K562 (cell line): ENCODE measurements at regions not wholly inside any gene's neighbourhood (a gene's known extent, or its start where the extent isn't known, plus 50 kb on each side); places are given as distances from the start of the nearest gene placed in this dataset.

Source experiments
- CREB1 ChIP-seq, 2 experiments: sonication (generic) in 1 of 2; formaldehyde crosslinking in 1 of 2; IDR thresholded peaks; 2 replicates each; pipeline versions ENCODE4 v1.6.1 to v1.8.0; 2012 to 2022; ENCODE audit warnings: inconsistent platforms in 1 of 2, mild to moderate bottlenecking in 1 of 2, missing genetic modification reagents in 1 of 2, moderate library complexity in 1 of 2
- CTBP1 ChIP-seq: fragments of 450-650 bp; IDR thresholded peaks from 2 replicates; pipeline ENCODE4 v1.6.1; 2016; ENCODE audit warnings: borderline replicate concordance
- HEY1 ChIP-seq: fragments of 250-450 bp; sonication (Bioruptor Pico); IDR thresholded peaks from 2 replicates; pipeline ENCODE4 v1.5.0; 2020; ENCODE audit warnings: mild to moderate bottlenecking, moderate library complexity, borderline replicate concordance
- JUN ChIP-seq, 2 experiments: sonication (generic) in 1 of 2; formaldehyde crosslinking in 1 of 2; IDR thresholded peaks; 2 replicates each; pipeline versions ENCODE4 v1.6.1 to v1.8.0; 2012 to 2022; ENCODE audit warnings: borderline replicate concordance in 2 of 2, mild to moderate bottlenecking in 2 of 2, improper control_type of control experiment in 1 of 2, low read depth in 1 of 2, low read length in 1 of 2, missing genetic modification reagents in 1 of 2
- MAFG ChIP-seq: fragments of 450-650 bp; conservative IDR thresholded peaks from 2 replicates; pipeline ENCODE4 v1.6.1; 2016; ENCODE audit warnings: missing genetic modification characterization, missing compliant biosample characterization
- NR2C1 ChIP-seq, 2 experiments: fragments of 450-650 bp; IDR thresholded peaks; 2 replicates each; pipeline ENCODE4 v1.6.1; 2017; ENCODE audit warnings: mild to moderate bottlenecking in 2 of 2, antibody characterized with exemption in 1 of 2, inconsistent platforms in 1 of 2, missing compliant biosample characterization in 1 of 2, missing genetic modification characterization in 1 of 2
- RFX5 ChIP-seq: IDR thresholded peaks from 2 replicates; pipeline ENCODE4 v1.6.1; 2011; ENCODE audit warnings: low read depth, mild to moderate bottlenecking, improper control_type of control experiment, low read length
- SNIP1 ChIP-seq: fragments of 450-650 bp; IDR thresholded peaks from 2 replicates; pipeline ENCODE4 v1.7.1; 2017; ENCODE audit warnings: low read depth, mild to moderate bottlenecking
- SP2 ChIP-seq: IDR thresholded peaks from 2 replicates; pipeline ENCODE4 v1.6.1; 2011; ENCODE audit warnings: mild to moderate bottlenecking, low read depth, low read length, moderate library complexity; ENCODE audit not compliant: poor library complexity, severe bottlenecking; ENCODE audit errors: extremely low read depth
- TFAP4 ChIP-seq: sonication (generic); formaldehyde crosslinking; IDR thresholded peaks from 2 replicates; pipeline ENCODE4 v1.8.0; 2022; ENCODE audit warnings: missing genetic modification reagents, mild to moderate bottlenecking, moderate library complexity, borderline replicate concordance
- ZNF511 ChIP-seq: sonication (generic); formaldehyde crosslinking; IDR thresholded peaks from 2 replicates; pipeline ENCODE4 v1.8.0; 2022; ENCODE audit warnings: mild to moderate bottlenecking, missing genetic modification reagents
- ZNF695 ChIP-seq: fragments of 450-650 bp; formaldehyde crosslinking; IDR thresholded peaks from 2 replicates; pipeline ENCODE4 v1.4.0; 2020; ENCODE audit warnings: mild to moderate bottlenecking, moderate library complexity
- ZNF696 ChIP-seq: fragments of 250-450 bp; sonication (Bioruptor Pico); conservative IDR thresholded peaks from 2 replicates; pipeline ENCODE4 v1.4.0; 2020; ENCODE audit warnings: mild to moderate bottlenecking, moderate library complexity
- ZNF75A ChIP-seq: fragments of 450-650 bp; formaldehyde crosslinking; IDR thresholded peaks from 2 replicates; pipeline ENCODE4 v1.4.0; 2020; ENCODE audit warnings: mild to moderate bottlenecking
- TF ChIP-seq, protein P1 (sequence below), 3 experiments: fragments of 200-800 bp in 1 of 3; fragments of 250-450 bp in 1 of 3; fragments of 450-650 bp in 1 of 3; sonication (Bioruptor Pico) in 1 of 3; sonication (Bioruptor generic) in 1 of 3; formaldehyde crosslinking in 1 of 3; IDR thresholded peaks; 2 replicates each; pipeline versions ENCODE4 v1.6.1 to v1.8.0; 2016 to 2022; ENCODE audit warnings: mild to moderate bottlenecking in 2 of 3, missing genetic modification characterization in 2 of 3, missing compliant biosample characterization in 1 of 3, moderate library complexity in 1 of 3
- TF ChIP-seq, protein P2 (sequence below), 2 experiments: fragments of 450-650 bp in 1 of 2; IDR thresholded peaks; 2 replicates each; pipeline ENCODE4 v1.6.1; 2011 to 2017; ENCODE audit warnings: low read depth in 2 of 2, antibody characterized with exemption in 1 of 2, borderline replicate concordance in 1 of 2, low read length in 1 of 2, mild to moderate bottlenecking in 1 of 2, mixed read lengths in 1 of 2; ENCODE audit not compliant: control insufficient read depth in 1 of 2

DNA sequence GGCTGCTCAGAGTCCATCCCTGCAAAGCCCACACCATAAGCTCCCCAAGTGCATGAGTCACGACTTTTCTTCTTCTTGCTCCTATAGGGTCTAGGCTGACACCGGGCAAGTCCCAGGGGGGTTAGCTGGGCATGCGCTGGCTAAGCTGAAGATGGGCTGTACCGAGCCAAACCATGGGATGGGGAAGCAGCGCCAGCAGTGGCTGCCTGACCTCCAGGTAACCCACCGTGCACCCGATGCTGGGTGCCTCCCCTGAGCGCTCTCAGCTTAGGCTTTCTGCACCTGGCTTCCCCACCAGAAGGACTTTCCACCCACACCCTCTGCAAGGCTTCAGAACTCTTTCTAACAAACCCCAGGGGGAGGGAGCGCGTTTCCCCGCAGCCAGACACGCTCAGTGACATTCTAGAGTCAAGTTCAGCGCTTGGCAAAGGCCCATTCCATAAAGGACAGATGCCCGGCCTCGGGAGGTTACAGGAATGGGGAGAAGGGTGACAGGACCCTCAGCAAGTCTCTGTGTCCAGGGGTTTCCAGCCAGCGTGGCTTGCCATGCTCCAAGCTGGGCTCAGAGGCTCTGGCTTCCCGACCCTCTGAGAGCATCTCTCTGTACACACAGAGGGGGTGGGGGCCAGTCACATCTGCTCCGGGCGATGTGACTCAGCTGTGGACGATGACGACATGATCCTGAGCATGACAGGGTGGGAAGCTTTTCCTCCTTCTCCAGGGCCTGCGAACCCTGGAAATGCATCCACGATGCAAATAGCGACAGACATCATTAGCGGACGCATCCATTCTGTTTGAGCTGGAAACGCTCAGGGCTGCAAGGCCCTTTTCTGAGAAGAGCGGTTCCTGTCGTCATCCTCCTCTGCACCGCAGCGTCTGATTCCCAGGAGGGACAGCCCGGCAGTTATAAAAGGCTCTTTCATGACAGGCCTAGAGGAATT is 107.8 kb downstream of the SIK1 start (continued):
- 0 out of 2 replicates have a peak, but pooled peaks have one; percentile 16 for TF ChIP-seq CTBP1
- TF ChIP-seq NR2C1 (IDR thresholded peaks at IDR 0.05), result no peak
- no peak for TF ChIP-seq NR2C1 (tag; IDR thresholded peaks at IDR 0.05)
- TF ChIP-seq JUN (IDR thresholded peaks at IDR 0.05; ENCODE audit: borderline replicate concordance, low read depth, low read length), result peak; percentile 68; the same call in 1 of the 2 replicates
- TF ChIP-seq JUN (CRISPR knock-in tag; IDR thresholded peaks at IDR 0.05; ENCODE audit: borderline replicate concordance), result no peak
- TF ChIP-seq ZNF696, result no peak
- no peak for TF ChIP-seq ZNF511 (CRISPR knock-in tag)
- peak; percentile 24; the same call in 1 of the 2 replicates for TF ChIP-seq TFAP4
- TF ChIP-seq SNIP1, result no peak
- no peak for TF ChIP-seq RFX5
- TF ChIP-seq MAFG (tag), result no peak
- no peak for TF ChIP-seq ZNF75A (CRISPR knock-in tag)
- no peak for TF ChIP-seq CREB1 (IDR thresholded peaks at IDR 0.05)
- no peak for TF ChIP-seq CREB1 (CRISPR knock-in tag; IDR thresholded peaks at IDR 0.05)
- TF ChIP-seq SP2, result no peak
- TF ChIP-seq, protein P1, sequence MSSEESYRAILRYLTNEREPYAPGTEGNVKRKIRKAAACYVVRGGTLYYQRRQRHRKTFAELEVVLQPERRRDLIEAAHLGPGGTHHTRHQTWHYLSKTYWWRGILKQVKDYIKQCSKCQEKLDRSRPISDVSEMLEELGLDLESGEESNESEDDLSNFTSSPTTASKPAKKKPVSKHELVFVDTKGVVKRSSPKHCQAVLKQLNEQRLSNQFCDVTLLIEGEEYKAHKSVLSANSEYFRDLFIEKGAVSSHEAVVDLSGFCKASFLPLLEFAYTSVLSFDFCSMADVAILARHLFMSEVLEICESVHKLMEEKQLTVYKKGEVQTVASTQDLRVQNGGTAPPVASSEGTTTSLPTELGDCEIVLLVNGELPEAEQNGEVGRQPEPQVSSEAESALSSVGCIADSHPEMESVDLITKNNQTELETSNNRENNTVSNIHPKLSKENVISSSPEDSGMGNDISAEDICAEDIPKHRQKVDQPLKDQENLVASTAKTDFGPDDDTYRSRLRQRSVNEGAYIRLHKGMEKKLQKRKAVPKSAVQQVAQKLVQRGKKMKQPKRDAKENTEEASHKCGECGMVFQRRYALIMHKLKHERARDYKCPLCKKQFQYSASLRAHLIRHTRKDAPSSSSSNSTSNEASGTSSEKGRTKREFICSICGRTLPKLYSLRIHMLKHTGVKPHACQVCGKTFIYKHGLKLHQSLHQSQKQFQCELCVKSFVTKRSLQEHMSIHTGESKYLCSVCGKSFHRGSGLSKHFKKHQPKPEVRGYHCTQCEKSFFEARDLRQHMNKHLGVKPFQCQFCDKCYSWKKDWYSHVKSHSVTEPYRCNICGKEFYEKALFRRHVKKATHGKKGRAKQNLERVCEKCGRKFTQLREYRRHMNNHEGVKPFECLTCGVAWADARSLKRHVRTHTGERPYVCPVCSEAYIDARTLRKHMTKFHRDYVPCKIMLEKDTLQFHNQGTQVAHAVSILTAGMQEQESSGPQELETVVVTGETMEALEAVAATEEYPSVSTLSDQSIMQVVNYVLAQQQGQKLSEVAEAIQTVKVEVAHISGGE (CRISPR knock-in tag; IDR thresholded peaks at IDR 0.05), result no peak
- no peak for TF ChIP-seq HEY1 (CRISPR knock-in tag)
- TF ChIP-seq ZNF695 (CRISPR knock-in tag), result no peak
- TF ChIP-seq, protein P2, sequence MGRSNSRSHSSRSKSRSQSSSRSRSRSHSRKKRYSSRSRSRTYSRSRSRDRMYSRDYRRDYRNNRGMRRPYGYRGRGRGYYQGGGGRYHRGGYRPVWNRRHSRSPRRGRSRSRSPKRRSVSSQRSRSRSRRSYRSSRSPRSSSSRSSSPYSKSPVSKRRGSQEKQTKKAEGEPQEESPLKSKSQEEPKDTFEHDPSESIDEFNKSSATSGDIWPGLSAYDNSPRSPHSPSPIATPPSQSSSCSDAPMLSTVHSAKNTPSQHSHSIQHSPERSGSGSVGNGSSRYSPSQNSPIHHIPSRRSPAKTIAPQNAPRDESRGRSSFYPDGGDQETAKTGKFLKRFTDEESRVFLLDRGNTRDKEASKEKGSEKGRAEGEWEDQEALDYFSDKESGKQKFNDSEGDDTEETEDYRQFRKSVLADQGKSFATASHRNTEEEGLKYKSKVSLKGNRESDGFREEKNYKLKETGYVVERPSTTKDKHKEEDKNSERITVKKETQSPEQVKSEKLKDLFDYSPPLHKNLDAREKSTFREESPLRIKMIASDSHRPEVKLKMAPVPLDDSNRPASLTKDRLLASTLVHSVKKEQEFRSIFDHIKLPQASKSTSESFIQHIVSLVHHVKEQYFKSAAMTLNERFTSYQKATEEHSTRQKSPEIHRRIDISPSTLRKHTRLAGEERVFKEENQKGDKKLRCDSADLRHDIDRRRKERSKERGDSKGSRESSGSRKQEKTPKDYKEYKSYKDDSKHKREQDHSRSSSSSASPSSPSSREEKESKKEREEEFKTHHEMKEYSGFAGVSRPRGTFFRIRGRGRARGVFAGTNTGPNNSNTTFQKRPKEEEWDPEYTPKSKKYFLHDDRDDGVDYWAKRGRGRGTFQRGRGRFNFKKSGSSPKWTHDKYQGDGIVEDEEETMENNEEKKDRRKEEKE (IDR thresholded peaks at IDR 0.05; ENCODE audit: borderline replicate concordance in 1 of 2, control insufficient read depth in 1 of 2, low read depth in 2 of 2, low read length in 1 of 2), result no peak
